ENCODE measurements at regions not wholly inside any gene's neighbourhood (a gene's known extent, or its start where the extent isn't known, plus 50 kb on each side); places are given as distances from the start of the nearest gene placed in this dataset.

DNA sequence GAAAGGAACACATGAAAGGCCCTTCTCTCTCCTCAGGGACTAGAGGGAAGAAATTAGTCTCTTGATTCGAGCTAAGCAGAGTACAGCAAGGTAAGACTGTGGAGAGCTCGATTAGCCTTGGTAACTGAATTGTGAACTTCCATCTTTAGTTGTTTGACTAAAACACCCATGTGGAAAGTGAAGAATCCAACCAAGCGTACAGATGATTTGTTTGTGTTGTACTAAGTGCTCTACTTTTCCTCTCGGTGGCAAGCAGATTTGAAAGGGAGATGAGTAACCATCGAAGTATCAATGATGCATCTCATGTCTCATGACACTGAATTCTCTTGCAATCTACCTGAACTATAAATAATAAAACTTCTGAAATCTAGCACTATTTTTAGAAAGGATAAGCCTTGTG lies 80.7 kb downstream of the FZD1 start:
- in situ Hi-C loops (cut with MboI), result no loop called here
- H3K9me1 ChIP-seq (ENCODE audit: control insufficient read depth, insufficient read depth, low read length), result no peaks in the 10 kb centered on the region
- ChIA-PET CTCF (ENCODE audit: low intra/inter-chr PET ratio) (interaction anchor here (0.6 kb wide), 1 partner anchor 256 kb away, joined by 4 read pairs; no protein-coding TSS in a partner anchor), POLR2A (no interaction called here)
- H3K9ac ChIP-seq (ENCODE audit: insufficient read depth in 1 of 2, low read depth in 2 of 2, low read length in 2 of 2), result no peak overlapping the region
- H3K27me3 ChIP-seq (ENCODE audit: control insufficient read depth in 2 of 2, insufficient read depth in 2 of 2, low read length in 2 of 2), result peaks cover 6 to 30% of the 10 kb centered on the region in 2 experiments
- ATAC-seq, result no peak
- 0 out of 2 replicates have a peak, but pooled peaks cover 4% of the 10 kb centered on the region for H4K20me1 ChIP-seq (replicated peaks; ENCODE audit: control insufficient read depth, insufficient read depth, low read length)
- H3K36me3 ChIP-seq (ENCODE audit: control insufficient read depth, insufficient read depth, low read length), result no peaks in the 10 kb centered on the region
- no peak for FAIRE-seq
- DNase-seq (ENCODE audit: extremely low read depth in 1 of 4, low spot score in 3 of 4), result no peak
- H3K4me1 ChIP-seq (replicated peaks in 1 of 2; ENCODE audit: control insufficient read depth in 2 of 2, insufficient read depth in 2 of 2, low read length in 2 of 2), result no peaks in the 10 kb centered on the region
- 4% methylated on average over 5 of the region's 5 CpGs for WGBS (ENCODE audit: insufficient coverage, low coverage, missing lambda C conversion rate)
- H2AFZ ChIP-seq (ENCODE audit: low read depth, low read length), result no peak overlapping the region
- H3K4me2 ChIP-seq (ENCODE audit: insufficient read depth, low read length), result no peak overlapping the region
- H3K27ac ChIP-seq (ENCODE audit: extremely low read depth, low read depth, low read length), result no peak overlapping the region
- H3K79me2 ChIP-seq (ENCODE audit: control insufficient read depth, insufficient read depth, low read length), result no peaks in the 10 kb centered on the region
- no peak overlapping the region for H3K4me3 ChIP-seq
- intact Hi-C loops (cut with micrococcal nuclease), result no loop called here
- no peaks in the 10 kb centered on the region for H3K9me3 ChIP-seq (replicated peaks; ENCODE audit: control insufficient read depth, insufficient read depth, low read depth, low read length)
- no TSS peak for BruUV-seq (replicated peaks)
- TF ChIP-seq IRF2 (CRISPR knock-in tag; IDR thresholded peaks at IDR 0.05) (no peak), DNMT1 (IDR thresholded peaks at IDR 0.05) (no peak)

- no peak overlapping the region for H3K27ac ChIP-seq (ENCODE audit: extremely low read depth, low read depth, low read length)
- TF ChIP-seq, protein P1, sequence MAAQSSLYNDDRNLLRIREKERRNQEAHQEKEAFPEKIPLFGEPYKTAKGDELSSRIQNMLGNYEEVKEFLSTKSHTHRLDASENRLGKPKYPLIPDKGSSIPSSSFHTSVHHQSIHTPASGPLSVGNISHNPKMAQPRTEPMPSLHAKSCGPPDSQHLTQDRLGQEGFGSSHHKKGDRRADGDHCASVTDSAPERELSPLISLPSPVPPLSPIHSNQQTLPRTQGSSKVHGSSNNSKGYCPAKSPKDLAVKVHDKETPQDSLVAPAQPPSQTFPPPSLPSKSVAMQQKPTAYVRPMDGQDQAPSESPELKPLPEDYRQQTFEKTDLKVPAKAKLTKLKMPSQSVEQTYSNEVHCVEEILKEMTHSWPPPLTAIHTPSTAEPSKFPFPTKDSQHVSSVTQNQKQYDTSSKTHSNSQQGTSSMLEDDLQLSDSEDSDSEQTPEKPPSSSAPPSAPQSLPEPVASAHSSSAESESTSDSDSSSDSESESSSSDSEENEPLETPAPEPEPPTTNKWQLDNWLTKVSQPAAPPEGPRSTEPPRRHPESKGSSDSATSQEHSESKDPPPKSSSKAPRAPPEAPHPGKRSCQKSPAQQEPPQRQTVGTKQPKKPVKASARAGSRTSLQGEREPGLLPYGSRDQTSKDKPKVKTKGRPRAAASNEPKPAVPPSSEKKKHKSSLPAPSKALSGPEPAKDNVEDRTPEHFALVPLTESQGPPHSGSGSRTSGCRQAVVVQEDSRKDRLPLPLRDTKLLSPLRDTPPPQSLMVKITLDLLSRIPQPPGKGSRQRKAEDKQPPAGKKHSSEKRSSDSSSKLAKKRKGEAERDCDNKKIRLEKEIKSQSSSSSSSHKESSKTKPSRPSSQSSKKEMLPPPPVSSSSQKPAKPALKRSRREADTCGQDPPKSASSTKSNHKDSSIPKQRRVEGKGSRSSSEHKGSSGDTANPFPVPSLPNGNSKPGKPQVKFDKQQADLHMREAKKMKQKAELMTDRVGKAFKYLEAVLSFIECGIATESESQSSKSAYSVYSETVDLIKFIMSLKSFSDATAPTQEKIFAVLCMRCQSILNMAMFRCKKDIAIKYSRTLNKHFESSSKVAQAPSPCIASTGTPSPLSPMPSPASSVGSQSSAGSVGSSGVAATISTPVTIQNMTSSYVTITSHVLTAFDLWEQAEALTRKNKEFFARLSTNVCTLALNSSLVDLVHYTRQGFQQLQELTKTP (IDR thresholded peaks at IDR 0.05; ENCODE audit: low read depth in 1 of 2, partially characterized antibody in 2 of 2), result no peak
- in situ Hi-C loops (cut with MboI), result no loop called here
- ATAC-seq, result peak; percentile 36; the same call in 2 of the 3 replicates
- ChIA-PET CTCF (ENCODE audit: low intra/inter-chr PET ratio) (no interaction called here), POLR2A (no interaction called here)
- 5% methylated on average over 1 of the region's 1 CpG for WGBS (ENCODE audit: insufficient coverage, low coverage, missing lambda C conversion rate)
- H3K9me1 ChIP-seq (ENCODE audit: control insufficient read depth, insufficient read depth, low read length), result no peaks in the 10 kb centered on the region
- no peak overlapping the region for H2AFZ ChIP-seq (ENCODE audit: low read depth, low read length)
- no peaks in the 10 kb centered on the region for H3K79me2 ChIP-seq (ENCODE audit: control insufficient read depth, insufficient read depth, low read length)
- intact Hi-C loops (cut with micrococcal nuclease), result no loop called here
- no peaks in the 10 kb centered on the region for H3K36me3 ChIP-seq (ENCODE audit: control insufficient read depth, insufficient read depth, low read length)
- no peak overlapping the region for H3K4me2 ChIP-seq (ENCODE audit: insufficient read depth, low read length)
- H3K4me3 ChIP-seq, result no peak overlapping the region
- H3K9ac ChIP-seq (ENCODE audit: insufficient read depth in 1 of 2, low read depth in 2 of 2, low read length in 2 of 2), result no peak overlapping the region
- H3K9me3 ChIP-seq (replicated peaks; ENCODE audit: control insufficient read depth, insufficient read depth, low read depth, low read length), result no peaks in the 10 kb centered on the region
- peaks cover 6 to 30% of the 10 kb centered on the region in 2 experiments for H3K27me3 ChIP-seq (ENCODE audit: control insufficient read depth in 2 of 2, insufficient read depth in 2 of 2, low read length in 2 of 2)
- BruUV-seq (replicated peaks), result no TSS peak
- H4K20me1 ChIP-seq (replicated peaks; ENCODE audit: control insufficient read depth, insufficient read depth, low read length), result 0 out of 2 replicates have a peak, but pooled peaks cover 4% of the 10 kb centered on the region
- DNase-seq (ENCODE audit: extremely low read depth in 1 of 4, low spot score in 3 of 4), result no peak
- H3K4me1 ChIP-seq (replicated peaks in 1 of 2; ENCODE audit: control insufficient read depth in 2 of 2, insufficient read depth in 2 of 2, low read length in 2 of 2), result no peaks in the 10 kb centered on the region
- no peak for FAIRE-seq
Measured at GRCh38 chr7:91345449-91345848, 81.2 kb downstream of the FZD1 start.
